Superior temporal gyrus (tissue), 1 donor: ENCODE measurements at regions not wholly inside any gene's neighbourhood (a gene's known extent, or its start where the extent isn't known, plus 50 kb on each side); places are given as distances from the start of the nearest gene placed in this dataset.
"Not testable (repeated sequence)": the region's sequence is repeated elsewhere in the genome, so short reads cannot be mapped to it uniquely, and the experiment has no call there.

Source experiments
- DNase-seq: peaks from one replicate; pipeline ENCODE4 v3.0.0-alpha.2; 2016; ENCODE audit errors: extremely low spot score

DNA sequence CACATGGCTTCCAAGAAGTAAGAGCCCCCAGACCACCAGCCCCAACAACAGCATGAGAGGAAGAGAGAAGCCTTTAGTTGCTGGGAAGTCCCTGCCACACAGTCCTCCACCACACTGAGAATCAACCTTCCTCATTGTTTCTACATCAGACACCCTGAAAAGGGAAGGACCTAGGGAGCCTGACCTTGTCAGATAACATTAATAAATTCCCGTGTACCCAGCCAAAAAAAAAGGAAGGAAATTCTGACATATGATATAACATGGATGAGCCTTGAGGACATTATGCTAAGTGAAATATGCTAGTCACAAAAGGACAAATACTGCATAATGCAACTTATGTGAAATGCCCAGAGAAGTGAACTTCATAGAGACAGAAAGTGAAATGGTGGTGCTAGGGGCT, 65.6 kb upstream of the ARHGAP29 start:
- DNase-seq: no peak

DNA sequence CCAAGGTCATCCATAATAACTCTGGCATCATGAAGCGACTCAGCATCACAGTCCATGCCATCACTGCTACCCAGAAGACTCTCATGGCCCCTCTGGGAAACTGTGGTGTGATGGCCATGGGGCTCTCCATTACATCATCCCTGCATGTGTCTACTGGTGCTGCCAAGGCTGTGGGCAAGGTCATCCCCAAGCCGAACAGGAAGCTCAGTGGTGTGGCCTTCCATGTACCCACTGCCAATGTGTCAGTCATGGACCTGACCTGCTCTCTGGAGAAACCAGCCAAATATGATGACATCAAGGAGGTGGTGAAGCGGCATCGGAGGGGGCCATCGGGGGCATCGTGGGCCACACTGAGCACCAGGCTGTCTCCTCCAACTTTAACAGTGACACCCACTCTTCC, 65.1 kb upstream of the ARHGAP29 start:
- no peak for DNase-seq

DNA sequence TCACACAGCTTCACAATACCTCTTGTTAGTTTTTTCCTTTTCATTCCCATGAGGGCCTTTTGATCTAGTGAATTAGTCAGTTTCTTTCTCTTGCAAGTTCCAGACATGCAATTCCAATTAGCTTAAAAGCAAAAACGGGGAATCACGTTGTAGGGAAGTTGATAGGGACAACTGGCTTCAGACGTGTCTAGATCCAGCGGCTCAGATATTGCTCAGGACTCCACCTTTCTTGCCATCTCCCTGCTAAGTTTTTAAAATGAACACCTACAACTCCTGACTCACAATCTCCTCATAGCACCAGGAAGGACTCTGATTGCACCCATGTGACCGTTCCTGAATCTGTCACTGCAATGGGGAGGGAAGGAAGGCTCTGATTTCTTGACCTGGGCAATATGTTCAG, 63.8 kb upstream of the ARHGAP29 start:
- DNase-seq: no peak

DNA sequence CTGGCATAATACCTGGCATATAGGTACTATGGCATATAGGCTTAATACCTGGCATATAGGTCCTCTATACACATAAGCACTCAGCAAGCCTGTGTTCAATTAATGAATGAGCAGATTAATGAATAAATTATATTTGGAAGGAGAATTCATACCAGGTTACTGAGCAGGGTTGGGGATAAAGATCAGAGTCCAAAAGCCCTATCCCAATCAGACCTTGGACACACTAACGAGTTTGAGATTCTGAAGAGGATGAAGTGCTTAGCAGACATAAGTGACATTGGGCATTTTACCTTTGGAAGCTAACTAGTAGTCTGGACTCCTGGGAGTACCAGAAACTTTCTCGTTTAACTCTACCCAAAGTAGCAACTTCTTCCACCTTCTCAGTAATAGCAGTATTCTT, 63.3 kb upstream of the ARHGAP29 start:
- DNase-seq: no peak

DNA sequence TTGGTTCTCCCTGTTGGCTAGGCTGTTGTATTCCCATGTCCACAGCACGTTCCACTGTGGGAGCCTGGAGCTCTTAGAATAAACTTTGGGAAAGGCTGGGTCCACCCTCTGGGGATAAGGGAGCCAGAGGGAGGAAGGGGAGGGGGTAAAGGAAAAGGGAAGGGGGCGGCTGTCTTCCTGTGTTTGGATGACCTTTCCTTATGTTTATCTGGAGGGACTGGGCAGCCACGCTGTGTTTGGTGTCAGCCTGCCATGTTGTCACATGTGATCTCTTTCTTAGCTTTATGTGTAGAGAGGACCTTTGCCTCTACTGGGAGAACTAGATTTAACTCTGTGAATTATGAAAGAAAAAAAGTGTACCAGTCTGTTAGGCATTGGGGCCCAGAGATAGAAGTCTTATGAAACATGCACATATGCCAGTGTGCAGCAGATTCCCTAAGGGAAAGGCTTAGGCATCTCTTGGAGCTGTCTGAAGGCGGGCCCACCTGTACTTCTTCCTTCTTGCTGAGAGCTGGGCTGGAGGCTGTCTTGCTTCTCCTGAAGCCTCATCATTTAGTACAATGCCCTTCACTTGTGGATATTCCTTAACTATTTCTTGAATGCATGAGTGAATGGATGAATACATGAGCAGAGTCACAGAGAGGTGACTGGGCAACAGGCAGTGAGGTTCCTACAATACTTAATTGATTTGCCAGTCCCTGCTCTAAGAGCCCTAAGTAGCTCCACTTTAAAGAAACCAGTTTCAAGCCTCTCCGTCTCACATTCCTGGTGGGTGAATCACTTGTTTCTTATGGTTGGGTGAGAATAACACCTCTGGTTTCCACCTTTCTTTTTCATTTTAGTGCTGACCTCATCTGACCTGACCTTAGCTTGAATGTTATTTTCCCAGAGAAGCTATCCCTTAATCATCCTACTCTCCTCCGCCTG, 62.5 kb upstream of the ARHGAP29 start:
- DNase-seq: no peak

DNA sequence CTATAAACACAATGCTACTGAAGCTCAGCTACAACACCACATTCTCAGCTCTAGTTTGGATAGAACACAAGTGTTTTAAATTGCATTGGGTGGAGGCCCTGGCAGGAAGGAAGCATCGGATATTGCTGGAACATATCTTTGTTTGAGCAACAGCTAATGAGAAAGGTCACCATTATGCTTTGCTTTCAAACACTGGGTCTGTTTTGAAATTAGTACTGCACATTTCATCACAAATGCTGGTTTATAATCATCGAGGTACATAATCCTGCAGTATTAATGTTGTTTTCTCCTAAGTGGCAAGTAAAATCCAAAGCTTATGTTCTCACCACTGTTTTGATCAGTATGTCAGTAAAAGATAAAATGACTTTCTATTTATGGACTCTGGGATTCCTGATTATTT, 61.5 kb upstream of the ARHGAP29 start:
- DNase-seq: no peak

DNA sequence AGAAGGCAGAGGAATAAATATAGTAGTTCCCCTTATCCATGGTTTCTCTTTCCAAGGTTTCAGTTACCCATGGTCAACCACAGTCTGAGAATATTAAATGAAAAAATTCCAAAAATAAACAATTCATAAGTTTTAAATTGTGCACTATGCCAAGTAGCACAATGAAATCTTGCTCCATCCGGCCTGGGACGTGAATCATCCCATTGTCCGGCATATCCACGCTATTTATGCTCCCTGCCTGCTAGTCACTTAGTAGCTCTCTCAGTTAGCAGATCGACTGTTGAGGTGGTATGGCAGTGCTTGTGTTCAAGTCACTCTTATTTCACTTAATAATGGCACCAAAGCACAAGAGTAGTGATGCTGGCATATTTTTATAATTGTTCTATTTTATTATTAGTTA, 58.6 kb upstream of the ARHGAP29 start:
- DNase-seq: no peak

DNA sequence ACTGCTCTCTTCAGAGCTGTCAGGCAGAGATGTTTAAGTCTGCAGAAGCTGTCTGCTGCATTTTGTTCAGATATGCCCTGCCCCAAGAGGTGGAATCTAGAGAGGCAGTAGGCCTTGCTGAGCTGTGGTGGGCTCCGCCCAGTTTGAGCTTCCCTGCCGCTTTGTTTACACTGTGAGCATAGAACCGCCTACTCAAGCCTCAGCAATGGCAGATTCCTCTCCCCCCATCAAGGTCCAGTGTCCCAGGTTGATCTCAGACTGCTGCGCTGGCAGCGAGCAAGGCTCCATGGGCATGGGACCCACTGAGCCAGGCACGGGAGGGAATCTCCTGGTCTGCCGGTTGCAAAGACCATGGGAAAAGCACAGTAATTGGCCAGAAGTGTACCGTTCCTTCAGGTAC, 55.6 kb upstream of the ARHGAP29 start:
- DNase-seq: not testable (repeated sequence)

DNA sequence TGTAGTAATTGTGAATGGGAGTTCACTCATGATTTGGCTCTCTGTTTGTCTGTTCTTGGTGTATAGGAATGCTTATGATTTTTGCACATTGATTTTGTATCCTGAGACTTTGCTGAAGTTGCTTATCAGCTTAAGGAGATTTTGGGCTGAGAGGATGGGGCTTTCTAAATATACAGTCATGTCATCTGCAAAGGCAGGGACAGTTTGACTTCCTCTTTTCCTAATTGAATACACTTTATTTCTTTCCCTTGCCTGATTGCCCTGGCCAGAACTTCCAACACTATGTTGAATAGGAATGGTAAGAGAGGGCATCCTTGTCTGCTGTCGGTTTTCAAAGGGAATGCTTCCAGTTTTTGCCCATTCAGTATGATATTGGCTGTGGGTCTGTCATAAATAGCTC, 51.9 kb upstream of the ARHGAP29 start:
- not testable (repeated sequence) for DNase-seq
